Type B pancreatic cell (in vitro differentiated cells): ENCODE measurements at regions not wholly inside any gene's neighbourhood (a gene's known extent, or its start where the extent isn't known, plus 50 kb on each side); places are given as distances from the start of the nearest gene placed in this dataset.

Experiments used
- DNase-seq: peaks from one replicate; pipeline ENCODE4 v3.0.0; 2021; ENCODE audit warnings: mixed read lengths; ENCODE audit not compliant: unreplicated experiment; ENCODE audit errors: extremely low spot score
- H3K27ac Mint-ChIP-seq: 2 replicates; pipeline ENCODE4 v1.8.0; 2021; ENCODE audit warnings: mild to moderate bottlenecking, mixed read lengths
- H3K27me3 Mint-ChIP-seq: 2 replicates; pipeline ENCODE4 v1.8.0; 2021; ENCODE audit warnings: mixed read lengths
- H3K36me3 Mint-ChIP-seq: 2 replicates; pipeline ENCODE4 v1.8.0; 2021; ENCODE audit warnings: mixed read lengths
- H3K4me1 Mint-ChIP-seq: one replicate; pipeline ENCODE4 v1.8.0; 2021; ENCODE audit warnings: mixed read lengths; ENCODE audit not compliant: unreplicated experiment
- H3K4me3 Mint-ChIP-seq: 2 replicates; pipeline ENCODE4 v1.8.0; 2021; ENCODE audit warnings: mild to moderate bottlenecking, mixed read lengths
- H3K9me3 Mint-ChIP-seq: 2 replicates; pipeline ENCODE4 v1.8.0; 2021; ENCODE audit warnings: mixed read lengths
- CTCF ChIP-seq: fragments of 200-600 bp; sonication (generic); conservative IDR thresholded peaks from 2 replicates; pipeline ENCODE4 v1.5.0; 2021; ENCODE audit warnings: antibody characterized with exemption, mild to moderate bottlenecking

DNA sequence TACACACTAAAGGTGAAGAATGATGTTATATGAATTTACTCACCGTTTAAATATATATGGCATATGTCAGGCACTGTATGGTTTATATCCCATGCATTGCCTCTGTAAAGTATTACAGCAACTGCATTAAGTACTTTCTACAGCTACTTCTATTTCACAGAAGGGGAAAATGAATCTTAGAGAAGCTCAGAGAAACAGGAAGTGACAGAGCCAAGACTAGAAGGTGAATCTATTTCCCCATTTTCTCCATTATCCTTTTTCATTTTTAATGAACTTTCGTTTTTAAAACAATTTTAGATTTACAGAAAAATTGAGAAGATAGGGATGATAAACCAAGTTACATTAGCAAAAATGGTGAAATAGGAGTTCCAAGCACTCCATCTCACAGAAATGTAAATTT, 863.3 kb downstream of the UQCRFS1 start:
- H3K4me1 Mint-ChIP-seq = no peaks in the 10 kb centered on the region
- no peak overlapping the region for H3K4me3 Mint-ChIP-seq
- DNase-seq = no peak
- no peaks in the 10 kb centered on the region for H3K9me3 Mint-ChIP-seq
- H3K27ac Mint-ChIP-seq = no peak overlapping the region
- TF ChIP-seq CTCF = no peak
- peaks cover 22% of the 10 kb centered on the region for H3K27me3 Mint-ChIP-seq
- H3K36me3 Mint-ChIP-seq = no peaks in the 10 kb centered on the region

DNA sequence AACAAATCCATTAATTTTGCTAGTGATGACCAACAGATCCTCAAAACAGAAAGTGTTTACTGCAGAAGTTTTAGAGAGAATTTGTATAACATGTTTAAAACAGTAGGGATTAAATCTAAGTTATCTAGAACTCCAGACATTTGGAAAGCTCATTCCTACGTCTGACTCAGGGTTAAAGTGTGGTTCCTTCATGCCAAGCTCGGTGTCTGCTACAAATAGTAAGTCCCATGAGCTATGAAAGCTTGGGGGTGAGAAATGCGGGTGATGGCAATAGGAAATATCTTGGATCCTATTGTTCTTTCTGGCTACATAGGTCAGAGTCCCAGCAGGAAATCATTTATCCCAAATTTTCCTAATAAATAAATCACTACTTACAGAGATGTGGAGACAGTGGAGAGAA, 867.1 kb downstream of the UQCRFS1 start:
- H3K27me3 Mint-ChIP-seq = peaks cover 25% of the 10 kb centered on the region
- H3K9me3 Mint-ChIP-seq = no peaks in the 10 kb centered on the region
- no peak for DNase-seq
- no peaks in the 10 kb centered on the region for H3K36me3 Mint-ChIP-seq
- no peak overlapping the region for H3K4me3 Mint-ChIP-seq
- no peak for TF ChIP-seq CTCF
- no peak overlapping the region for H3K27ac Mint-ChIP-seq
- H3K4me1 Mint-ChIP-seq = no peaks in the 10 kb centered on the region

GRCh38 chr19:28341810-28342350, 871.1 kb downstream of the UQCRFS1 start:
- no peak for DNase-seq
- Mint-ChIP-seq H3K9me3 (peaks cover 16% of the 10 kb centered on the region), H3K4me3 (no peak overlapping the region), H3K36me3 (no peaks in the 10 kb centered on the region), H3K27ac (no peak overlapping the region), H3K4me1 (no peaks in the 10 kb centered on the region), H3K27me3 (peaks cover 22% of the 10 kb centered on the region)
- no peak for TF ChIP-seq CTCF

DNA sequence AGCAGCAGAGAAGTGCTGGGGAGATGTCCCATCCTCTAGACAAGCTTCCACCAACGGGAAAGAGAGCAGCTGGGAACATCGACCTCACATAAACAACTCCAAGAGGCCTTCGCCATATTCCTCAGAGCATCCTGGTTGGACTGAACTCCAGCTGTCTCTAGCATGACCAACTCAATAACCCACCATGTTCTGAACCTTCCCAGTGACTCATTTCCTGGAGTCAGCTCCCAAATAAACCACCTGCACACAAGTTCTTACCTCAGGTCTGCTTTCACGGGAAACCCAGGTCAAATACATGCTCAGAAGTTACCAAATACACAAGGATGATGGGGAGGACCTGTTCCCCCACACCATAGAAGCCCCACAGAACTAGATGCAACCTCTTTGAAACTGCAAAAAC, 878.5 kb downstream of the UQCRFS1 start:
- H3K9me3 Mint-ChIP-seq = peaks cover 6% of the 10 kb centered on the region
- H3K36me3 Mint-ChIP-seq = no peaks in the 10 kb centered on the region

GRCh38 chr19:28333909-28334308, 879.0 kb downstream of the UQCRFS1 start:
- Mint-ChIP-seq H3K4me3 (no peak overlapping the region), H3K9me3 (peaks cover 6% of the 10 kb centered on the region), H3K27me3 (no peaks in the 10 kb centered on the region), H3K36me3 (no peaks in the 10 kb centered on the region), H3K4me1 (no peaks in the 10 kb centered on the region), H3K27ac (no peak overlapping the region)
- DNase-seq = no peak
- TF ChIP-seq CTCF = no peak

More for the DNA sequence above, 878.5 kb downstream of the UQCRFS1 start:
- H3K27ac Mint-ChIP-seq = no peak overlapping the region
- no peak overlapping the region for H3K4me3 Mint-ChIP-seq
- no peak for DNase-seq
- H3K27me3 Mint-ChIP-seq = no peaks in the 10 kb centered on the region
- no peak for TF ChIP-seq CTCF
- H3K4me1 Mint-ChIP-seq = no peaks in the 10 kb centered on the region

DNA sequence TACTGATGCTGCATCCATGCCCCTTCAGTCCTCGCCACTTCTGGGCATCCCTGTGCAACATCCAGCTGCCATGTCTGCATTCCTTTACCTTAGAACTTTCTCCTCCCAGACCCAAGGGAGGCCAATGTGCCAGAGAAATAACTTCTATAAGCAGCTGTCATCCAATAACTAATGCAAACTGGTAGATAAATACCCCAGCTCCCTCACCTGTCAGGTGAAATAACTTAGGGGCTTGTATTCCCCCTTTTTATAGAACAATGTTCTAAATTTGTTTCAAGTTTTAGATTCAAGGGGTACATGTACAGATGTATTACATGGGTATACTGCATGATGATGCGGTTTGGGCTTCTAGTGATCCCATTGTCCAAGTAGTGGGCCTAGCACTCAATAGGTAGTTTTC, 880.1 kb downstream of the UQCRFS1 start:
- no peak for DNase-seq
- no peaks in the 10 kb centered on the region for H3K36me3 Mint-ChIP-seq
- no peak for TF ChIP-seq CTCF
- peaks cover 8% of the 10 kb centered on the region for H3K9me3 Mint-ChIP-seq
- H3K4me1 Mint-ChIP-seq = no peaks in the 10 kb centered on the region
- no peak overlapping the region for H3K27ac Mint-ChIP-seq
- no peak overlapping the region for H3K4me3 Mint-ChIP-seq
- H3K27me3 Mint-ChIP-seq = no peaks in the 10 kb centered on the region
